HepG2 (cell line): ENCODE measurements at regions not wholly inside any gene's neighbourhood (a gene's known extent, or its start where the extent isn't known, plus 50 kb on each side); places are given as distances from the start of the nearest gene placed in this dataset.

Source experiments
- ATF1 ChIP-seq: IDR thresholded peaks from 2 replicates; pipeline ENCODE4 v1.6.1; 2016; ENCODE audit warnings: mild to moderate bottlenecking, control low read depth
- HNRNPUL1 ChIP-seq: fragments of 200-400 bp; formaldehyde crosslinking; IDR thresholded peaks from 2 replicates; pipeline ENCODE4 v1.6.1; 2017; ENCODE audit warnings: low read depth, mild to moderate bottlenecking, low read length, moderate library complexity
- KAT8 ChIP-seq: IDR thresholded peaks from 2 replicates; pipeline ENCODE4 v1.6.1; 2016; ENCODE audit warnings: missing genetic modification reagents, missing compliant biosample characterization
- KIAA2018 ChIP-seq: sonication (generic); formaldehyde crosslinking; IDR thresholded peaks from 2 replicates; pipeline ENCODE4 v1.5.0; 2020; ENCODE audit warnings: mild to moderate bottlenecking, missing genetic modification reagents, borderline replicate concordance
- NFE2L2 ChIP-seq: fragments of 150-350 bp; IDR thresholded peaks from 2 replicates; pipeline ENCODE4 v1.6.1; 2014; ENCODE audit warnings: low read length
- ONECUT2 ChIP-seq: sonication (generic); formaldehyde crosslinking; IDR thresholded peaks from 2 replicates; pipeline ENCODE4 v1.4.0; 2020; ENCODE audit warnings: missing genetic modification reagents
- RFX5 ChIP-seq: IDR thresholded peaks from 2 replicates; pipeline ENCODE4 v1.6.1; 2011; ENCODE audit warnings: low read depth, low read length, improper control_type of control experiment
- SIN3B ChIP-seq: fragments of 150-350 bp; IDR thresholded peaks from 2 replicates; pipeline ENCODE4 v1.6.1; 2014; ENCODE audit warnings: low read length
- ZBTB3 ChIP-seq: sonication (generic); formaldehyde crosslinking; IDR thresholded peaks from 2 replicates; pipeline ENCODE4 v1.4.0; 2020; ENCODE audit warnings: low read depth, mild to moderate bottlenecking, moderate library complexity, missing genetic modification reagents, borderline replicate concordance
- ZNF274 ChIP-seq: sonication (generic); formaldehyde crosslinking; IDR thresholded peaks from 2 replicates; pipeline ENCODE4 v1.5.1; 2020; ENCODE audit warnings: mild to moderate bottlenecking, missing genetic modification reagents
- ZNF501 ChIP-seq: sonication (generic); formaldehyde crosslinking; IDR thresholded peaks from 2 replicates; pipeline ENCODE4 v1.5.1; 2020; ENCODE audit warnings: mild to moderate bottlenecking, moderate library complexity, missing genetic modification reagents
- ZNF619 ChIP-seq: sonication (generic); formaldehyde crosslinking; IDR thresholded peaks from 2 replicates; pipeline ENCODE4 v1.4.0; 2020; ENCODE audit warnings: mild to moderate bottlenecking, missing genetic modification reagents
- ZNF687 ChIP-seq: sonication (generic); formaldehyde crosslinking; IDR thresholded peaks from 2 replicates; pipeline ENCODE4 v1.5.1; 2020; ENCODE audit warnings: mild to moderate bottlenecking, missing genetic modification reagents, moderate library complexity
- ZNF709 ChIP-seq: sonication (generic); formaldehyde crosslinking; IDR thresholded peaks from 2 replicates; pipeline ENCODE4 v1.5.0; 2020; ENCODE audit warnings: mild to moderate bottlenecking, missing genetic modification reagents

GRCh38 chr3:72549761-72550581 lies 298.3 kb downstream of the SHQ1 start (continued):
- TF ChIP-seq KIAA2018 (CRISPR knock-in tag), result no peak
- 0 out of 2 replicates have a peak, but pooled peaks have one; percentile 49 for TF ChIP-seq ZNF619 (CRISPR knock-in tag)
- 0 out of 2 replicates have a peak, but pooled peaks have one; percentile 17 for TF ChIP-seq ZNF501 (CRISPR knock-in tag)
- no peak for TF ChIP-seq ZNF709 (CRISPR knock-in tag)
- peak; percentile 51 for TF ChIP-seq ZNF687 (CRISPR knock-in tag)
- no peak for TF ChIP-seq ATF1 (CRISPR knock-in tag)
- TF ChIP-seq SIN3B, result no peak
- no peak for TF ChIP-seq ONECUT2
- TF ChIP-seq KAT8, result no peak
- 0 out of 2 replicates have a peak, but pooled peaks have one; percentile 56 for TF ChIP-seq ZNF274 (CRISPR knock-in tag)
- TF ChIP-seq ZBTB3 (CRISPR knock-in tag), result no peak
- TF ChIP-seq RFX5, result no peak
- no peak for TF ChIP-seq HNRNPUL1
- TF ChIP-seq NFE2L2, result no peak
